ENCODE measurements at regions not wholly inside any gene's neighbourhood (a gene's known extent, or its start where the extent isn't known, plus 50 kb on each side); places are given as distances from the start of the nearest gene placed in this dataset.

DNA sequence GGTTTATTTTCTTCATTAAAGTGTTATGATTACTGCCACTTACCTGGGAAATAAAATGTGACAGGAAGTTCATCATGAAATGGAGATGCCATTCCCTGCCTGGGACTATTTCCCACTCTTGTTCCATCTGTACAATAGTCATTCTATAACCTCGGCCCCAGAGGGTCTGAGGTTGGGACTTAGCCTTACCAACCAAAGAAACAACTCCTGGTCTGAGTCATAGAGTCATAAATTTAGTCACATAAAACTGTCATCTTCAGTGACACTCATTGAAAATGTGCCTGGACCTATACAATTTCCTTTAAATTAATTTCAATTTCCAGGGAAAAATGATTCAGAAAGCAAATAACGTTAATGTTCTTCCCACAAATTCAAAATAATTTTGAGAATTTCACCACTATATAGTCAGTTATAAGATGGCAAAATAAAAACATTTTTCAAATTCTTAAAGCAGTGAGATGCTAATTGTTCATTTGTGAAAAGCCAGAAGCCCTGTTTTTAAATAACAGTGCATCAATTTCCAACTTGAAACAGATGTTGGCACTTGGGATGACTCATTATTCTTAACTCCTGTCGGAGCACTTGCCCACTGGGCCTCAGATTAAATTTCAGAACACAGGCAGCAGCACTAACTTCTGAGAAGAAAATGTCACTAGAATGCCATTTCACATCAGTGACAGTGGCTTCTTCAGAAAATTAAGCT, 201.2 kb upstream of the SMLR1 start:
- H2AFZ ChIP-seq (ENCODE audit: low read length), result no peak overlapping the region

GRCh38 chr6:130628862-130629261, 198.3 kb upstream of the SMLR1 start:
- Histone ChIP-seq H4K20me1 (ENCODE audit: low read length) (no peaks in the 10 kb centered on the region), H3K36me3 (ENCODE audit: low read depth, low read length) (no peaks in the 10 kb centered on the region), H3K79me2 (ENCODE audit: low read length) (no peaks in the 10 kb centered on the region), H3K9me2 (replicated peaks; ENCODE audit: low read length) (no peaks in the 10 kb centered on the region), H3K27me3 (ENCODE audit: low read length) (no peaks in the 10 kb centered on the region), H3K4me3 (ENCODE audit: low read length) (no peak overlapping the region), H3K27ac (ENCODE audit: low read length) (no peak overlapping the region), H3K4me1 (ENCODE audit: insufficient read depth, low read length) (peaks cover 13% of the 10 kb centered on the region), H3K9ac (ENCODE audit: low read length) (no peak overlapping the region), H3K4me2 (ENCODE audit: low read length) (no peak overlapping the region), H3F3A (ENCODE audit: low read length, unreplicated experiment) (no peaks in the 10 kb centered on the region), H3K9me3 (ENCODE audit: low read length) (no peaks in the 10 kb centered on the region), H2AFZ (ENCODE audit: low read length) (no peak overlapping the region)
- TF ChIP-seq, protein P1, sequence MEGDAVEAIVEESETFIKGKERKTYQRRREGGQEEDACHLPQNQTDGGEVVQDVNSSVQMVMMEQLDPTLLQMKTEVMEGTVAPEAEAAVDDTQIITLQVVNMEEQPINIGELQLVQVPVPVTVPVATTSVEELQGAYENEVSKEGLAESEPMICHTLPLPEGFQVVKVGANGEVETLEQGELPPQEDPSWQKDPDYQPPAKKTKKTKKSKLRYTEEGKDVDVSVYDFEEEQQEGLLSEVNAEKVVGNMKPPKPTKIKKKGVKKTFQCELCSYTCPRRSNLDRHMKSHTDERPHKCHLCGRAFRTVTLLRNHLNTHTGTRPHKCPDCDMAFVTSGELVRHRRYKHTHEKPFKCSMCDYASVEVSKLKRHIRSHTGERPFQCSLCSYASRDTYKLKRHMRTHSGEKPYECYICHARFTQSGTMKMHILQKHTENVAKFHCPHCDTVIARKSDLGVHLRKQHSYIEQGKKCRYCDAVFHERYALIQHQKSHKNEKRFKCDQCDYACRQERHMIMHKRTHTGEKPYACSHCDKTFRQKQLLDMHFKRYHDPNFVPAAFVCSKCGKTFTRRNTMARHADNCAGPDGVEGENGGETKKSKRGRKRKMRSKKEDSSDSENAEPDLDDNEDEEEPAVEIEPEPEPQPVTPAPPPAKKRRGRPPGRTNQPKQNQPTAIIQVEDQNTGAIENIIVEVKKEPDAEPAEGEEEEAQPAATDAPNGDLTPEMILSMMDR (conservative IDR thresholded peaks at IDR 0.05; ENCODE audit: low read depth, low read length), result no peak
- TF ChIP-seq EZH2 (IDR thresholded peaks at IDR 0.05; ENCODE audit: low read length, unreplicated experiment) (no peak), EZH2phosphoT487 (IDR thresholded peaks at IDR 0.05; ENCODE audit: borderline replicate concordance, low read length) (no peak)
- ATAC-seq (no peak), DNase-seq (no peak)
- BruUV-seq (replicated peaks), result no TSS peak
- POLR2A ChIA-PET (ENCODE audit: unreplicated experiment), result no interaction called here
- intact Hi-C loops (cut with micrococcal nuclease), result no loop called here
- CTCF ChIA-PET, result no interaction called here

More for the DNA sequence above, 201.2 kb upstream of the SMLR1 start:
- ChIA-PET POLR2A (ENCODE audit: unreplicated experiment) (no interaction called here), CTCF (no interaction called here)
- intact Hi-C loops (cut with micrococcal nuclease), result no loop called here
- peak; percentile 69 for ATAC-seq
- Histone ChIP-seq H3F3A (ENCODE audit: low read length, unreplicated experiment) (no peaks in the 10 kb centered on the region), H3K4me3 (ENCODE audit: low read length) (no peak overlapping the region), H3K9me3 (ENCODE audit: low read length) (no peaks in the 10 kb centered on the region), H3K27ac (ENCODE audit: low read length) (peak overlapping the region; percentile 49), H3K4me1 (ENCODE audit: insufficient read depth, low read length) (peaks cover 13% of the 10 kb centered on the region), H3K36me3 (ENCODE audit: low read depth, low read length) (no peaks in the 10 kb centered on the region), H4K20me1 (ENCODE audit: low read length) (no peaks in the 10 kb centered on the region), H3K79me2 (ENCODE audit: low read length) (no peaks in the 10 kb centered on the region), H3K27me3 (ENCODE audit: low read length) (no peaks in the 10 kb centered on the region), H3K9me2 (replicated peaks; ENCODE audit: low read length) (no peaks in the 10 kb centered on the region), H3K9ac (ENCODE audit: low read length) (no peak overlapping the region), H3K4me2 (ENCODE audit: low read length) (no peak overlapping the region)
- no peak for TF ChIP-seq EZH2 (IDR thresholded peaks at IDR 0.05; ENCODE audit: low read length, unreplicated experiment)
- TF ChIP-seq, protein P1 (conservative IDR thresholded peaks at IDR 0.05; ENCODE audit: low read depth, low read length), result no peak
- no peak for TF ChIP-seq EZH2phosphoT487 (IDR thresholded peaks at IDR 0.05; ENCODE audit: borderline replicate concordance, low read length)
- DNase-seq, result peak; percentile 71
- BruUV-seq (replicated peaks), result no TSS peak

- no peak overlapping the region for H3K27ac ChIP-seq (ENCODE audit: low read length)
- no peaks in the 10 kb centered on the region for H3K27me3 ChIP-seq (ENCODE audit: low read length)
- no peaks in the 10 kb centered on the region for H3K36me3 ChIP-seq (ENCODE audit: low read depth, low read length)
- CTCF ChIA-PET, result no interaction called here
- ATAC-seq, result no peak
- POLR2A ChIA-PET (ENCODE audit: unreplicated experiment), result no interaction called here
- no peak for DNase-seq
- no peaks in the 10 kb centered on the region for H4K20me1 ChIP-seq (ENCODE audit: low read length)
- no peak overlapping the region for H3K4me2 ChIP-seq (ENCODE audit: low read length)
- TF ChIP-seq EZH2phosphoT487 (IDR thresholded peaks at IDR 0.05; ENCODE audit: borderline replicate concordance, low read length), result no peak
- no peaks in the 10 kb centered on the region for H3K9me3 ChIP-seq (ENCODE audit: low read length)
- no peak overlapping the region for H2AFZ ChIP-seq (ENCODE audit: low read length)
- H3F3A ChIP-seq (ENCODE audit: low read length, unreplicated experiment), result no peaks in the 10 kb centered on the region
- no peaks in the 10 kb centered on the region for H3K79me2 ChIP-seq (ENCODE audit: low read length)
- H3K4me3 ChIP-seq (ENCODE audit: low read length), result no peak overlapping the region
- intact Hi-C loops (cut with micrococcal nuclease), result no loop called here
- H3K4me1 ChIP-seq (ENCODE audit: insufficient read depth, low read length), result peaks cover 13% of the 10 kb centered on the region
- no peak overlapping the region for H3K9ac ChIP-seq (ENCODE audit: low read length)
- no TSS peak for BruUV-seq (replicated peaks)
- no peaks in the 10 kb centered on the region for H3K9me2 ChIP-seq (replicated peaks; ENCODE audit: low read length)
Observed at GRCh38 chr6:130629640-130630039, 197.6 kb upstream of the SMLR1 start.

All from PC-3 (cell line).